ENCODE measurements at regions not wholly inside any gene's neighbourhood (a gene's known extent, or its start where the extent isn't known, plus 50 kb on each side); places are given as distances from the start of the nearest gene placed in this dataset.

- Histone ChIP-seq H2BK20ac (ENCODE audit: low read length) (no peak overlapping the region), H3K14ac (ENCODE audit: insufficient read length) (no peak overlapping the region), H3K79me1 (ENCODE audit: low read depth, low read length) (no peaks in the 10 kb centered on the region), H3K4me2 (ENCODE audit: insufficient read depth in 1 of 2, low read depth in 2 of 2, low read length in 2 of 2) (no peak overlapping the region), H3K18ac (ENCODE audit: extremely low read depth, low read length) (no peak overlapping the region), H3K23me2 (ENCODE audit: low read depth, low read length) (no peaks in the 10 kb centered on the region), H3K27me3 (replicated peaks in 1 of 4; ENCODE audit: control insufficient read depth in 3 of 4, extremely low read depth in 1 of 4, insufficient read depth in 3 of 4, low read length in 3 of 4) (no peaks in the 10 kb centered on the region), H2BK5ac (ENCODE audit: low read depth, low read length) (no peak overlapping the region), H3K79me2 (ENCODE audit: control insufficient read depth in 1 of 2, insufficient read depth in 2 of 2, low read length in 2 of 2) (no peaks in the 10 kb centered on the region), H3K9ac (replicated peaks in 1 of 4; ENCODE audit: extremely low read depth in 1 of 4, low read depth in 3 of 4, low read length in 3 of 4) (no peak overlapping the region), H4K20me1 (replicated peaks in 1 of 2; ENCODE audit: control insufficient read depth in 1 of 2, insufficient read depth in 2 of 2, low read length in 2 of 2) (no peaks in the 10 kb centered on the region), H2BK12ac (ENCODE audit: low read depth, low read length) (no peak overlapping the region), H4K5ac (ENCODE audit: insufficient read length, low read depth, low read length) (no peak overlapping the region), H3K27ac (ENCODE audit: low read depth, low read length) (no peak overlapping the region), H2BK15ac (ENCODE audit: low read length) (no peak overlapping the region), H4K8ac (ENCODE audit: extremely low read depth, insufficient read depth, low read length) (no peak overlapping the region), H3K4me3 (ENCODE audit: extremely low read depth in 1 of 4, insufficient read depth in 2 of 4, low read depth in 3 of 4, low read length in 4 of 4) (no peak overlapping the region), H2AK5ac (ENCODE audit: low read depth, low read length) (no peak overlapping the region), H2AFZ (ENCODE audit: low read length) (peak overlapping the region; percentile 38; the same call in 1 of the 2 replicates), H3K36me3 (ENCODE audit: control insufficient read depth in 2 of 4, insufficient read depth in 4 of 4, low read length in 3 of 4) (no peaks in the 10 kb centered on the region), H3K4ac (replicated peaks; ENCODE audit: insufficient read length, low read depth, low read length) (no peak overlapping the region), H2BK120ac (replicated peaks; ENCODE audit: low read depth, low read length) (no peak overlapping the region), H3K23ac (ENCODE audit: insufficient read length) (no peak overlapping the region), H3K4me1 (replicated peaks in 1 of 4; ENCODE audit: control insufficient read depth in 3 of 4, insufficient read depth in 4 of 4, low read length in 3 of 4) (peaks cover 0 to 4% (median 0%) of the 10 kb centered on the region in 4 experiments; a peak in 1 of 7 replicates), H4K91ac (replicated peaks; ENCODE audit: insufficient read length, low read length) (no peak overlapping the region), H3K56ac (replicated peaks; ENCODE audit: insufficient read length, low read depth, low read length) (no peak overlapping the region), H3K9me3 (ENCODE audit: insufficient read depth in 2 of 2, low read depth in 1 of 2, low read length in 1 of 2) (no peaks in the 10 kb centered on the region)
- no peak for TF ChIP-seq PHF8 (conservative IDR thresholded peaks at IDR 0.05; ENCODE audit: low read depth, low read length)
- no peak for TF ChIP-seq CREB1 (IDR thresholded peaks at IDR 0.05)
- no peak for TF ChIP-seq SRF (IDR thresholded peaks at IDR 0.05; ENCODE audit: low read depth, low read length)
- CTCF ChIA-PET (ENCODE audit: partially characterized antibody): interaction anchor here (1.6 kb wide), 1 partner anchor 12 kb away, joined by 4 read pairs; no protein-coding TSS in a partner anchor
- WGBS, 2 experiments (ENCODE audit: extremely low coverage in 1 of 2, insufficient coverage in 1 of 2, insufficient read length in 1 of 2, insufficient replicate concordance in 2 of 2, low coverage in 1 of 2, low lambda C conversion rate in 2 of 2, missing lambda C conversion rate in 1 of 2): 86% methylated on average over 5 of the region's 5 CpGs; no CpG with 5 or more reads in 1 of the 2 experiments
- no peak for DNase-seq (ENCODE audit: low read depth in 1 of 2, low spot score in 2 of 2)
- no peak for FAIRE-seq
- POLR2A ChIA-PET (ENCODE audit: partially characterized antibody): no interaction called here
These were observed 54.4 kb upstream of the CLNK start for GRCh38 chr4:10738826-10739489.

All from H1 (cell line).